T47D (cell line): ENCODE measurements at regions not wholly inside any gene's neighbourhood (a gene's known extent, or its start where the extent isn't known, plus 50 kb on each side); places are given as distances from the start of the nearest gene placed in this dataset.
"Not testable (repeated sequence)": the region's sequence is repeated elsewhere in the genome, so short reads cannot be mapped to it uniquely, and the experiment has no call there.

Source experiments
- DNase-seq, 2 experiments: peaks; one replicate each; pipeline versions ENCODE4 v3.0.0 to v3.0.0-alpha.2; 2011 to 2012; ENCODE audit warnings: low read depth in 1 of 2, low spot score in 1 of 2
- JUND ChIP-seq: IDR thresholded peaks from 2 replicates; pipeline ENCODE4 v1.6.1; 2012; ENCODE audit warnings: low read depth
- in situ Hi-C: cut with HindIII; loops from 2 replicates; pipeline ENCODE4 v1.10.0; 2016; ENCODE audit warnings: low sequenced_read_pairs, low pct_unique_long_range_greater_than_20kb

DNA sequence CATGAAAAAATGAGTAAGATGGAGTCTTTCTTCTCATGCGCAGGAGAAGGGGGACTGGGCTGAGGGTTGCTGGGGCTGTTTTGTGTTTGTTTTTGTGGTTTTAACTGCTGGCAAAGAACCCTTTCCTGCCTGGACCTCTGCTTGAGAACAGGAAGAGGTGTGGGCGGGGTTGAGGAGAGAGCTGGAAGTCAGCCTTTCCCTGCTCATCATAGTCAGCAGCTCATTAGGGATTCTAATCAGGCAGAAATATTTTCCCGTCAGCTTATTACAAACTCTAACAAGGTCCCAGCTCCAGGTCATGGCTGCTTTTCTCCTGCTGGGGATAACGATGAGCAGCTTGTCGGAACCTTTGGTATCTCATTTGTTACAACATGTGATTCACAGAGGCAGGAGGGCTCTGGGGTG is 185.0 kb upstream of the NRXN3 start:
- in situ Hi-C loops, result no loop called here
- TF ChIP-seq JUND, result no peak
- no peak for DNase-seq

DNA sequence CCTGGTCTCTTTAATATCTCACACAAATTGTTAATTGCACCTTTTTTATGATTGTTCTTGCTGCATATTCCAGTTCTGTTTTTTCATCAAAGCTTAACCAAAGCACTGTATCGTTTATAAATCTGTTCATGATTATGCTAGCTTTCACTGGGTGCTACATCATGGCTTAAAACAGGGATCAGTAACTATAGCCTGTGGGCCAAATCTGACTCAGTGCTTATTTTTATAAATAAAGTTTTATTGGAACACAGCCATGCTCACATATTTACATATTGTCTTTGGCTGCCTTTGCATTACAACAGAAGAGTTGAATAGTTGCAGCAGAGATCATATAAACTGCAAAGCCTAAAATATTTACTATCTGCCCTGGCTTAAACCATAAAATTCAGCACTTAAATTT is 183.4 kb upstream of the NRXN3 start:
- TF ChIP-seq JUND, result no peak
- in situ Hi-C loops, result no loop called here
- no peak for DNase-seq

DNA sequence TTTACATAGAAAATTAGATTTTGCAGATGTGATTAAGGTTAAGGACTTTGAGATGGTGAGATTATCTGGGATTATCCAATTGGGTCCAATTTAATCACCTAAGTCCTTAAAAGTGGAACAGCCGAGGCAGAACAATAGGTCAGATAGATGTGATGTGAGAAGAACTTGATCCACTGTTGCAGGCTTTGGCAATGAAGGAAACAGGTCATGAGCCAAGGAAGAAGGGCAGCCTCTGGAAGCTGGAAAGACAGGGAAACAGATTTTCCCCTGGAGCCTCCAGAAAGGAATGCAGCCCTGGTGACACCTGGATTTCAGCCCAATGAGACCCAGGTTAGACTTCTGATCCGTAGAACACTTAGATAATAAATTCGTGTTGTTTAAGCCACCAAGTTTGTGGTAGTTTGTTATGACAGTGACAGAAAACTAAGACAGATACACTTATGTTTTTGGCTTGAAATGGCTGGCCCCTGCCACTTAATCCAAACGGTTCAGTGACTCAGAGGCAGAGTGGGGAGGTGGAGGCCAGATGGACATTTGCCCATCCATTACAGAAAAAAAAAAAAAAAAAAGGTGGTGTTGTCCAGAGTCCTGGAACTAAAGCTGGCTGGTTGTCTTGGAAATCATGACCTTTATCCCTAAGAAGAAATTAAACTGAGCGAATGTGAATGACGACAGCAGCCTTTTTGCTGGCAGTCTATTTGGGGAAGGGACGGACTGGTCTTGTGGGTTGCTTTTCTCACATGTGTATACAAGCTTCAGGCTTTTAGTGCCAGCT is 181.9 kb upstream of the NRXN3 start:
- in situ Hi-C loops, result no loop called here
- no peak for DNase-seq
- TF ChIP-seq JUND, result no peak

DNA sequence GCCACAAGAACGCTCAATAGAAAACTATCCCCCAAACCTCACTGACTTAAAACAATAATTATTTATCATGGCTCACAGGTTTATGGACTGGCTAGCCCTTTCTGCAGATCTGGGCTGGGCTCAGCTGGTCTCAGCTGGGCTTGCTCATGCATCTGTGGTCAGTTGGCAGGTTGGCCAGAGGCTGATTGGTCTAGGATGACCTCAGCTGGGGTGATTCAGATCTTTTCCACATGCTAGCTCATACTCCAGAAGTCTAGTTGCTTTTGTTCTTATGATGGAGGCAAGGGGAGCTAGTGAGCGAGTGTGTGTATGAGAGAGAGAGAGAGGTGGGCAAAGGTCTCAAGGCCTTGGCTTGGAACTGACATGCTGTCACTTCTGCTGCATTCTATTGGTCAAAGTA is 181.2 kb upstream of the NRXN3 start:
- in situ Hi-C loops, result no loop called here
- no peak for TF ChIP-seq JUND
- no peak for DNase-seq

DNA sequence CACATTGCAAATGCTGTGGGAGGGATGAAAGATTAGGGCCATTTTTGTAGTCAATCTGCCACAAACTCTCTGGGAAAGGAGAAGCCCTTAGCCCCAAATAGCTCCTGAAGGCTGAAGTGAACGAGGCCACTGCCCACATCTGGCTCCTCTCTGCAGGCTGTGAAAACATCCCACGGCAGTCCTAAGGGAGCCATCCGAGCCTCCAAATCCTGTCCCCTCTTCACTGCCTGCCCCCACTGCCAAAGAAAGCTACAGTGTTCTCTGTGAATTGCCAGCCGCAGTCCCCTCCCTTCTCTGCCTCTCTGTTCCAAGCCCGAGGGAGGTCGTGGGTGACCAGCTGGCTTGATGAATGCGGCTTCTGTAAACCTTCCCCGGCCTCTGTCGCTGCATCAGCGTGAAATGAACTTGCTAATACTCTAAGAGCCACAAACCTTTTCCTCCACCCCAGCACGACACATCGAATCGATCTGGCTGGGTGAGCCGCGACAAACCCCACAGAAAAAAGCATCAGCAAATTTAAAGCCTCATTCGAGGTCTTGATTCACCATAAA is 180.7 kb upstream of the NRXN3 start:
- in situ Hi-C loops, result no loop called here
- TF ChIP-seq JUND, result no peak
- no peak for DNase-seq

DNA sequence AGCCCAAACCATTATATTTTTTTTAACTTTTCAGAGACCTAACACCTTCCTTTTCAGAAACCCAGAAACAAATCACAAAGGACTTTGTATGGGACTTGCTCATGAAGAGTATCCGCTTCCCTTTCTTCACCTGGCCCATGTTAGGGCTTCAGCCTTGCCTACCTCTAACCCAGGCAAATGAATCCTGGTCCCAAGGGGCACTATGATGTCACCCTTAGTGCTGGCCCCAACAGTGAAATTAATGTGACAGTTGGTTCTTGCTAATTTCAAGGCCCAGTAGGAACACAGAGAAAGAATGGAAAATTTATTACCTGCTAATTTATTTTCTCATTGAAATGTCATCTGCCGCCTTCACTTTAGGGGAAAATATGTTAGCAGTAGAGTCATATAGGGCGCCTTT is 179.8 kb upstream of the NRXN3 start:
- no peak for DNase-seq
- no peak for TF ChIP-seq JUND
- in situ Hi-C loops, result no loop called here

DNA sequence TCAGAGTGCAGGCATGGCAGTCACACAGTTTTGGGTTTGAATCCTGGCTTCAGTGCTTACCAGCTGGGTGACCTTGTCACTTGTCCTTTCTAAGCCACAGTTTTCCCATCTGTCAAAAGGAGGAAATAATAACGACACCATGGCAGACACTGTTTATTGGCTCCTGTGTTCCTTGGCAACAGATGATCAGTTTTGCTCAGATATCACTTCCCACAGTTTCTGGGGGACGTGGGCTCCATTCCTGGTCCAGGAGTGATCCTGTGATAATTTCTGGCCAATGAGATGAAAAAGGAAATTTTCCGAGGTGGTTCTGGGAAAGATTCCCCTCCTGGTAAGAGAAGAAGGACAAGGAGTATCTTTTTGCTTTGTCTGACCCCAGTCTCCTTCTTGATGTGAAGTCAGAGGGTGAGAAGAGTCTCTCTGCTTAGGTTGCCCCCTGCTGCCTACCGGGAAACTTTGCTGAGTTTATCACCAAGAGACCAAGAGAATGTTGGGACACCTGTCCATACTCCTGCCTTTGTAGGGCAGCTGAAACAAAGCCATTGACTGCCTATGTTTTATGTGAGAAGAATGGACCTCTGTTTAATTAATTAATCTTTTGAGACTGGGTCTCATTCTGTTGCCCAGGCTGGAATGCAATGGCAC is 178.9 kb upstream of the NRXN3 start:
- TF ChIP-seq JUND, result no peak
- DNase-seq, result no peak

DNA sequence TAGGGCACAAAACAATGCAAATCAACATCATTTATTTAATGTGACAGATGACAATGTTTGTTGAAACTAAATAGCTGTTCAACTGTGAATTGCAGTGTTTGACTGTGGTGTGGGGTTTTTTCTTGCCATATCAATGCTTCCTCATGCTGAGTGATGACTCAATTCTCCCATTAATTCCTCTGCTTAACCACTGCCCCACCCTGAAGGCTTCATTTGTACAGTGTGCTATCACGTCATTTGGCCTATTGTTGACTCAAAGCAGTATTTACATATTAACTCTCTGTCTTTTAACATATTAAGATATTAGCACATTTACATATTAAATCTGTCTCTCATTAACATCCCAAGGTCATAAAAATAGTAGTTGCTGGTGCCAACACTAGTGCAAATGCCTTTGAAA is 164.8 kb upstream of the NRXN3 start:
- in situ Hi-C loops, result no loop called here
- TF ChIP-seq JUND, result no peak
- DNase-seq, result no peak

More for the DNA sequence above, 178.9 kb upstream of the NRXN3 start:
- in situ Hi-C loops, result no loop called here

DNA sequence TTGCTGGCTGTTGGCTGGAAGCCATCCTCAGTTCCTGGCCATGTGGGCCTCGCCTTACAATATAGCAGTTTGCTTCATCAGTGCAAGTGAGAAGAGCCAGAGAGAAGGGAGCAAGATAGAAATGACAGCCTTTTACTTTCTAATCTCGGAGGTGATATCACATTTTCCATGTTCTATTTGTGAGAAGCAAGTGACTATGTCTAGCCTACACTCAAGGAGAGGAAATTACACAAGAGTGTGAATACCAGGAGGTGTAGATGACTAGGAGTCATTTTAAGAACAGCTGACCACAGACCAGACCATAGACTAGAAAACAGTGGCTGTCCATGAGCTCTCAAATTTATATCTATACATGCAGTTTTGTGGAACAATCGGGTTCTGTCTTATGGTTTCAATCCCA is 163.0 kb upstream of the NRXN3 start:
- DNase-seq, result no peak
- in situ Hi-C loops, result no loop called here
- TF ChIP-seq JUND, result no peak

DNA sequence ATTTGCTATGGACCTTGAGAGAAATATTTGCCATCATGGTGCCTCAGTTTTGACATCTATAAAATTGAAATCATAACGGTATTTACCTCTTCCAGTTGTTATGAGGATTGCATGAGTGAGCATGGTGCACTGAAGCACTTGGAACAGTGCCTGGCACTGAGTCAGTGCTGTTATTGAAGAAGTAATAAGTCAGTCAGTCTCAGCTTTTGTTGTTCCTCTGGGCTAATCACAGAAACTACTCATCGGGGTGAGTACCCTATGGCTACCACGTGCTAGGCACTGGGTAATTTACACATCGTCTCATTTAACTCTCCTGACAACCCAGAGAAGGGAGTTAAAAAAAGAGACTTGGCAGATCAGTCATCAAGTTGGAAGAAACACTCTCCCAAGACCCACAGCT is 159.5 kb upstream of the NRXN3 start:
- in situ Hi-C loops, result no loop called here
- TF ChIP-seq JUND, result no peak
- DNase-seq, result no peak

DNA sequence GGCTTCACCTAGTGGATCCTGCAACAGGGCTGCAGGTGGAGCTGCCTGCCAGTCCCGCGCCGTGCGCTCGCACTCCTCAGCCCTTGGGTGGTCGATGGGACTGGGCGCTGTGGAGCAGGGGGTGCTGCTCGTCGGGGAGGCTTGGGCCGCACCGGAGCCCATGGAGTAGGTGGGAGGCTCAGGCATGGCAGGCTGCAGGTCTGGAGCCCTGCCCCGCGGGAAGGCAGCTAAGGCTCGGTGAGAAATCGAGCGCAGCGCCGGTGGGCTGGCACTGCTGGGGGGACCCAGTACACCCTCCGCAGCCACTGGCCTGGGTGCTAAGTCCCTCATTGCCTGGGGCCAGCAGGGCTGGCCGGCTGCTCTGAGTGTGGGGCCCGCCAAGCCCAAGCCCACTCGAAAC is 156.3 kb upstream of the NRXN3 start:
- in situ Hi-C loops, DNase-seq: not testable (repeated sequence)

DNA sequence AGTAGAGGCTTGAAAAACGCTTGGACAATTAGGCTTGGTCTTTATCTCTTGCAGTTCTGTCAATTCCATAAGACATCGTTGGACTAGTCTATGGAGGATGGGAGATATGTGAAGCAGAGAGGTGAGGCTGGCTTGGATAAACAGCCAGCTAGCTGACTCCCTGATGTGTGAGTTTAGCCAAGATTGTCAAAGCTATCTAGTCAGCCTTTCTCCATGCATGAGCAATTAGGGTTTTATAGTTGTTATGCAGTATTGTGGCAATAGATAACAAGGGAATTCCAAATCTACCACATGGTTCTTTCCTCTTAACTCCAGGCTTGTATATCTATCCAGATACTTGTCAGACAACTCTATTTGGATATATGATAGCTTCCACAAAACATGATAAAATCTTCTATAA is 153.6 kb upstream of the NRXN3 start:
- TF ChIP-seq JUND, result no peak
- DNase-seq, result no peak
- in situ Hi-C loops, result no loop called here

DNA sequence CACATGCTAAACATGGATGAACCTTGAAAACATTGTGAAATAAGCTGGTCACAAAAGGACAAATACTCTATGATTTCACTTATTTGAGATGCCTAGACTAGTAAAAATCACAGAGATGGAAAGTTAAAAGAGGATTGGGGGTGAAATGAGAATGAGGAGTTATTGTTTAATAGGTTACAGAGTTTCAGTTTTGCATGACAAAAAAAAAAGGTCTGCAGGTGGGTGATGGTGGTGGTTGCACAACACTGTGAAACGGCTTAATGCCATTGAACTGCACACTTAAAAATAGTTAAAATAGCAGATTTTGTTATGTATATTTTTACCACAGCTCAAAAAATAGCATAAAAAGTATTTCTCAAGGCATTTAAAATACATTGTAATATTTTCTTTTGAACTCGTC is 151.9 kb upstream of the NRXN3 start:
- TF ChIP-seq JUND, result no peak
- in situ Hi-C loops, result no loop called here

DNA sequence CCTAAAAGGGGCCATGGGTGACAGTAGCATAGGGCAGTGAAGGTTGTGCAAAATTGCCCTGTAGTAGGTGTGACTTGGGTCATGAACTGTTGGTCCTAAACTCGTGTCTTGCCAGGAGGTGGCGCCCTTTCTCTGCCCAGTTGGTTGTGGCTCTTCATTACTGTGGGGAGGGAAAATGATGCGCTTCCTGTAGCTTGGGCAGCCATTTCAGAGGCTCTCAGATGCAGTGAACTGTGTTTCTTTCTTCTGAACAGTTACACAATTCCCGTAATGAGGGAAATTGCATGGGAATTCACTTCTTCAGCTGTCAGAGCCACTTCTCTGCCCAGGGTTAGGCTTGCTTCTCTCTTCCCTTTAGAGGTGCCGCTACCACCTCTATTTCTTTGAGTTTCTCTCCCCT is 148.1 kb upstream of the NRXN3 start:
- no peak for TF ChIP-seq JUND
- in situ Hi-C loops, result no loop called here
- DNase-seq, result peak; percentile 29 to 75

More for the DNA sequence above, 151.9 kb upstream of the NRXN3 start:
- DNase-seq, result no peak
